ENCODE measurements at regions not wholly inside any gene's neighbourhood (a gene's known extent, or its start where the extent isn't known, plus 50 kb on each side); places are given as distances from the start of the nearest gene placed in this dataset.
"Not testable (repeated sequence)": the region's sequence is repeated elsewhere in the genome, so short reads cannot be mapped to it uniquely, and the experiment has no call there.

- DNase-seq: no peak
Observed at GRCh38 chr10:57663401-57663800, 604.3 kb downstream of the IPMK start.

GRCh38 chr10:57661206-57661605 is 606.5 kb downstream of the IPMK start:
- no peak for DNase-seq

- peak in 1 of 5 donors; percentile 12 for DNase-seq
Observed at GRCh38 chr10:57657164-57657765, 610.4 kb downstream of the IPMK start.

GRCh38 chr10:57654856-57655255 is 612.8 kb downstream of the IPMK start:
- no peak for DNase-seq

GRCh38 chr10:57645108-57645507 is 622.6 kb downstream of the IPMK start:
- not testable (repeated sequence) for DNase-seq

GRCh38 chr10:57638411-57638810 is 629.3 kb downstream of the IPMK start:
- no peak for DNase-seq

- DNase-seq: no peak
Observed at GRCh38 chr10:57628592-57629284, 639.0 kb downstream of the IPMK start.

- no peak for DNase-seq
Observed at GRCh38 chr10:57627642-57628178, 640.0 kb downstream of the IPMK start.

- DNase-seq: no peak
Observed at GRCh38 chr10:57624856-57625592, 642.7 kb downstream of the IPMK start.

GRCh38 chr10:57624066-57624465 is 643.6 kb downstream of the IPMK start:
- no peak for DNase-seq

- DNase-seq: no peak
Observed at GRCh38 chr10:57621466-57621865, 646.2 kb downstream of the IPMK start.

GRCh38 chr10:57605948-57606485 is 661.7 kb downstream of the IPMK start:
- no peak for DNase-seq

- DNase-seq: no peak
Observed at GRCh38 chr10:57599440-57599839, 668.3 kb downstream of the IPMK start.

- no peak for DNase-seq
Observed at GRCh38 chr10:57593983-57594573, 673.6 kb downstream of the IPMK start.

GRCh38 chr10:57579926-57580325 is 687.8 kb downstream of the IPMK start:
- no peak for DNase-seq

GRCh38 chr10:57562211-57562610 is 705.5 kb downstream of the IPMK start:
- no peak for DNase-seq

- DNase-seq: not testable (repeated sequence)
Observed at GRCh38 chr10:57551774-57552173, 715.9 kb downstream of the IPMK start.

- DNase-seq: no peak
Observed at GRCh38 chr10:57535306-57535705, 732.4 kb downstream of the IPMK start.

GRCh38 chr10:57513637-57514036 is 754.1 kb downstream of the IPMK start:
- no peak for DNase-seq

- no peak for DNase-seq
Observed at GRCh38 chr10:57507788-57508187, 759.9 kb downstream of the IPMK start.

GRCh38 chr10:57506414-57507094 is 761.1 kb downstream of the IPMK start:
- no peak for DNase-seq

- no peak for DNase-seq
Observed at GRCh38 chr10:57494486-57494885, 773.2 kb downstream of the IPMK start.

Measured in T-helper 1 cell (primary cell).